ENCODE measurements at regions not wholly inside any gene's neighbourhood (a gene's known extent, or its start where the extent isn't known, plus 50 kb on each side); places are given as distances from the start of the nearest gene placed in this dataset.

DNA sequence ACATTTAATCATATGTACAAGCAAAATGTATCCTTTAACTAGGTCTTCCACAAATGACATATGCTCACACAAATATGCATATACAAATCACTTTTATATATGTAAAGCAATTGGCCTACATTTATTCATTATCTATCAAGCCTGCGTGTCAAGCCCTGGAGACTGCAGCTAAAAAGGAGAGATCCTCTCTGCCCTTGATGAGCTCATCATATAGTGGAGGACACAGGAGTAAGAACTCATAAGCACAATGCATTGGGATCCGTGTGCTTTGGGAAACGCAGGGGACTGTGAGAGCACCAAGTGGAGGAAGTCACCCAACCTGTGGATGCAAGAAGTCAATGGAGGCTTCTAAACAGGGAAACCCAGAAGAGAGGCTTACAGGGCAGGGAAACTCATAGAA lies 735.7 kb downstream of the BCL11B start:
- Histone ChIP-seq H3K4me1 (no peaks in the 10 kb centered on the region), H3K4me3 (ENCODE audit: low read depth, low read length) (no peak overlapping the region), H3K9me3 (no peaks in the 10 kb centered on the region), H3K36me3 (ENCODE audit: control insufficient read depth, insufficient read depth, low read length) (no peaks in the 10 kb centered on the region), H3K27me3 (replicated peaks; ENCODE audit: control insufficient read depth, insufficient read depth, low read length) (no peaks in the 10 kb centered on the region)
- no peaks in the 10 kb centered on the region for H3K4me1 Mint-ChIP-seq (ENCODE audit: low read depth, unreplicated experiment)
- BruUV-seq (replicated peaks), result no TSS peak
- no peaks in the 10 kb centered on the region for H3K36me3 Mint-ChIP-seq (ENCODE audit: insufficient read depth, unreplicated experiment)
- ChIA-PET POLR2A (no interaction called here), CTCF (no interaction called here)
- intact Hi-C loops (cut with micrococcal nuclease; ENCODE audit: unreplicated experiment), result no loop called here
- no peaks in the 10 kb centered on the region for H3K27me3 Mint-ChIP-seq (ENCODE audit: insufficient read depth, unreplicated experiment)
- H3K4me3 Mint-ChIP-seq (ENCODE audit: unreplicated experiment), result no peak overlapping the region
- no peak overlapping the region for H3K27ac Mint-ChIP-seq (ENCODE audit: unreplicated experiment)
- TF ChIP-seq, protein P1, sequence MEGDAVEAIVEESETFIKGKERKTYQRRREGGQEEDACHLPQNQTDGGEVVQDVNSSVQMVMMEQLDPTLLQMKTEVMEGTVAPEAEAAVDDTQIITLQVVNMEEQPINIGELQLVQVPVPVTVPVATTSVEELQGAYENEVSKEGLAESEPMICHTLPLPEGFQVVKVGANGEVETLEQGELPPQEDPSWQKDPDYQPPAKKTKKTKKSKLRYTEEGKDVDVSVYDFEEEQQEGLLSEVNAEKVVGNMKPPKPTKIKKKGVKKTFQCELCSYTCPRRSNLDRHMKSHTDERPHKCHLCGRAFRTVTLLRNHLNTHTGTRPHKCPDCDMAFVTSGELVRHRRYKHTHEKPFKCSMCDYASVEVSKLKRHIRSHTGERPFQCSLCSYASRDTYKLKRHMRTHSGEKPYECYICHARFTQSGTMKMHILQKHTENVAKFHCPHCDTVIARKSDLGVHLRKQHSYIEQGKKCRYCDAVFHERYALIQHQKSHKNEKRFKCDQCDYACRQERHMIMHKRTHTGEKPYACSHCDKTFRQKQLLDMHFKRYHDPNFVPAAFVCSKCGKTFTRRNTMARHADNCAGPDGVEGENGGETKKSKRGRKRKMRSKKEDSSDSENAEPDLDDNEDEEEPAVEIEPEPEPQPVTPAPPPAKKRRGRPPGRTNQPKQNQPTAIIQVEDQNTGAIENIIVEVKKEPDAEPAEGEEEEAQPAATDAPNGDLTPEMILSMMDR (IDR thresholded peaks at IDR 0.05; ENCODE audit: insufficient read depth in 1 of 2, low read depth in 1 of 2, low read length in 1 of 2, severe bottlenecking in 1 of 2, unreplicated experiment in 1 of 2), result no peak
- DNase-seq, result no peak
- H3K9me3 Mint-ChIP-seq (ENCODE audit: unreplicated experiment), result no peaks in the 10 kb centered on the region

DNA sequence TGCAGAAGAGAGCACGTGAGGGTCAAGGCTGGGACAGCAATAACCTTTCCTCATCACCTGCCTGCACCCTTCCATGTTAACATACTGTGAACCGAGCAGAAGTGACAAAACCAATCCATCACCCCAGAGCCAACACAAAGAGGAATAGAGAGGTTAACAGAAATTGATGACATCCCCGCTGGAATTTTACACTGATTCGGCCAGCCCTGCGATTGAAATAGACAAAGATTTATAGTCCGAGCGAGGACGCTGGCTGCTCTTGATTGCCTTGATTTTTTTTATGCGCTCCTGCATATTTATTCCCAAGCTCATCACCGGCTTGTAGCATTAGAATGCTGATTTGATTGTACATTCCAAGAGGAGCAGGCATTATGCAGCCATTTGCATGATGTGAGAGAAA lies 729.7 kb downstream of the BCL11B start:
- no peak overlapping the region for H3K27ac Mint-ChIP-seq (ENCODE audit: unreplicated experiment)
- Histone ChIP-seq H3K36me3 (ENCODE audit: control insufficient read depth, insufficient read depth, low read length) (no peaks in the 10 kb centered on the region), H3K27me3 (replicated peaks; ENCODE audit: control insufficient read depth, insufficient read depth, low read length) (no peaks in the 10 kb centered on the region), H3K4me3 (ENCODE audit: low read depth, low read length) (no peak overlapping the region), H3K9me3 (no peaks in the 10 kb centered on the region), H3K4me1 (no peaks in the 10 kb centered on the region)
- no peak overlapping the region for H3K4me3 Mint-ChIP-seq (ENCODE audit: unreplicated experiment)
- no peaks in the 10 kb centered on the region for H3K4me1 Mint-ChIP-seq (ENCODE audit: low read depth, unreplicated experiment)
- intact Hi-C loops (cut with micrococcal nuclease; ENCODE audit: unreplicated experiment), result no loop called here
- H3K36me3 Mint-ChIP-seq (ENCODE audit: insufficient read depth, unreplicated experiment), result no peaks in the 10 kb centered on the region
- DNase-seq, result no peak
- H3K27me3 Mint-ChIP-seq (ENCODE audit: insufficient read depth, unreplicated experiment), result no peaks in the 10 kb centered on the region
- CTCF ChIA-PET, result no interaction called here
- POLR2A ChIA-PET, result no interaction called here
- no peaks in the 10 kb centered on the region for H3K9me3 Mint-ChIP-seq (ENCODE audit: unreplicated experiment)
- TF ChIP-seq, protein P1 (IDR thresholded peaks at IDR 0.05; ENCODE audit: insufficient read depth in 1 of 2, low read depth in 1 of 2, low read length in 1 of 2, severe bottlenecking in 1 of 2, unreplicated experiment in 1 of 2), result no peak
- BruUV-seq (replicated peaks), result no TSS peak

DNA sequence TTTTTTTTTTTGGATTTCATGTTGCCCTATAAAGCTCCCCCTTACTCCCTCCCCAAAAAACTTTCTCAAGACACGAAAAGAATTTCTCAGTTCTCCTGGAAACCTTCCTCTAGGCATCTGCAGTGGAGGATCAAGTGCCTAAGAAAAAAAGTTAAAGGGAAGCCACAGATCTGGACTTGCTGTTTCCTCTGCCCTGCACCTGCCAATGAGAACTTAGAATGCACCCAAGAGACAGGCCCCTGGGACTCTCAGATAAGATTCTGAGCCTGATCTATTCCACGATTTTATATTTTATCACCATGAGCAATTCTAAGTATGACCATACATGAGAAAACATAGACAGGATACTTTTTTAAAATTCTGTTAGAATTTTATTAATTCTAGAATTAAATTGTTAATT lies 728.9 kb downstream of the BCL11B start:
- Mint-ChIP-seq H3K36me3 (ENCODE audit: insufficient read depth, unreplicated experiment) (no peaks in the 10 kb centered on the region), H3K27me3 (ENCODE audit: insufficient read depth, unreplicated experiment) (no peaks in the 10 kb centered on the region), H3K4me1 (ENCODE audit: low read depth, unreplicated experiment) (no peaks in the 10 kb centered on the region), H3K27ac (ENCODE audit: unreplicated experiment) (no peak overlapping the region), H3K4me3 (ENCODE audit: unreplicated experiment) (no peak overlapping the region), H3K9me3 (ENCODE audit: unreplicated experiment) (no peaks in the 10 kb centered on the region)
- Histone ChIP-seq H3K4me1 (no peaks in the 10 kb centered on the region), H3K36me3 (ENCODE audit: control insufficient read depth, insufficient read depth, low read length) (no peaks in the 10 kb centered on the region), H3K4me3 (ENCODE audit: low read depth, low read length) (no peak overlapping the region), H3K9me3 (no peaks in the 10 kb centered on the region), H3K27me3 (replicated peaks; ENCODE audit: control insufficient read depth, insufficient read depth, low read length) (no peaks in the 10 kb centered on the region)
- POLR2A ChIA-PET, result no interaction called here
- intact Hi-C loops (cut with micrococcal nuclease; ENCODE audit: unreplicated experiment), result no loop called here
- CTCF ChIA-PET, result no interaction called here
- TF ChIP-seq, protein P1 (IDR thresholded peaks at IDR 0.05; ENCODE audit: insufficient read depth in 1 of 2, low read depth in 1 of 2, low read length in 1 of 2, severe bottlenecking in 1 of 2, unreplicated experiment in 1 of 2), result no peak
- DNase-seq, result no peak
- no TSS peak for BruUV-seq (replicated peaks)

Data from Caco-2 (cell line).